GM23338 (cell line): ENCODE measurements at regions not wholly inside any gene's neighbourhood (a gene's known extent, or its start where the extent isn't known, plus 50 kb on each side); places are given as distances from the start of the nearest gene placed in this dataset.

Experiments
- CTCF ChIP-seq, 2 experiments: fragments of 200-600 bp in 1 of 2; sonication (generic) in 1 of 2; conservative IDR thresholded peaks; 2 replicates each; pipeline versions ENCODE4 v1.5.1 to v1.6.1; 2016 to 2017; ENCODE audit warnings: antibody characterized with exemption in 2 of 2, low read depth in 2 of 2, mild to moderate bottlenecking in 2 of 2, moderate library complexity in 1 of 2
- EZH2 ChIP-seq: fragments of 200-600 bp; sonication (generic); IDR thresholded peaks from one replicate; pipeline ENCODE4 v1.8.0; 2017; ENCODE audit warnings: antibody characterized with exemption, mild to moderate bottlenecking, low read depth; ENCODE audit not compliant: unreplicated experiment
- EZH2phosphoT487 ChIP-seq: fragments of 200-600 bp; sonication (generic); IDR thresholded peaks from one replicate; pipeline ENCODE4 v1.8.1; 2018; ENCODE audit warnings: antibody characterized with exemption; ENCODE audit not compliant: unreplicated experiment
- POLR2AphosphoS5 ChIP-seq: IDR thresholded peaks from 2 replicates; pipeline ENCODE4 v1.6.1; 2016; ENCODE audit warnings: antibody characterized with exemption, low read depth
- TF ChIP-seq, protein P1 (sequence below): fragments of 250-450 bp; sonication (Bioruptor Pico); IDR thresholded peaks from 2 replicates; pipeline ENCODE4 v1.5.0; 2020; ENCODE audit warnings: mild to moderate bottlenecking, moderate library complexity

- TF ChIP-seq CTCF (conservative IDR thresholded peaks at IDR 0.05; ENCODE audit: low read depth in 2 of 2) (no peak), EZH2 (no peak), POLR2AphosphoS5 (no peak), EZH2phosphoT487 (no peak)
- TF ChIP-seq, protein P1, sequence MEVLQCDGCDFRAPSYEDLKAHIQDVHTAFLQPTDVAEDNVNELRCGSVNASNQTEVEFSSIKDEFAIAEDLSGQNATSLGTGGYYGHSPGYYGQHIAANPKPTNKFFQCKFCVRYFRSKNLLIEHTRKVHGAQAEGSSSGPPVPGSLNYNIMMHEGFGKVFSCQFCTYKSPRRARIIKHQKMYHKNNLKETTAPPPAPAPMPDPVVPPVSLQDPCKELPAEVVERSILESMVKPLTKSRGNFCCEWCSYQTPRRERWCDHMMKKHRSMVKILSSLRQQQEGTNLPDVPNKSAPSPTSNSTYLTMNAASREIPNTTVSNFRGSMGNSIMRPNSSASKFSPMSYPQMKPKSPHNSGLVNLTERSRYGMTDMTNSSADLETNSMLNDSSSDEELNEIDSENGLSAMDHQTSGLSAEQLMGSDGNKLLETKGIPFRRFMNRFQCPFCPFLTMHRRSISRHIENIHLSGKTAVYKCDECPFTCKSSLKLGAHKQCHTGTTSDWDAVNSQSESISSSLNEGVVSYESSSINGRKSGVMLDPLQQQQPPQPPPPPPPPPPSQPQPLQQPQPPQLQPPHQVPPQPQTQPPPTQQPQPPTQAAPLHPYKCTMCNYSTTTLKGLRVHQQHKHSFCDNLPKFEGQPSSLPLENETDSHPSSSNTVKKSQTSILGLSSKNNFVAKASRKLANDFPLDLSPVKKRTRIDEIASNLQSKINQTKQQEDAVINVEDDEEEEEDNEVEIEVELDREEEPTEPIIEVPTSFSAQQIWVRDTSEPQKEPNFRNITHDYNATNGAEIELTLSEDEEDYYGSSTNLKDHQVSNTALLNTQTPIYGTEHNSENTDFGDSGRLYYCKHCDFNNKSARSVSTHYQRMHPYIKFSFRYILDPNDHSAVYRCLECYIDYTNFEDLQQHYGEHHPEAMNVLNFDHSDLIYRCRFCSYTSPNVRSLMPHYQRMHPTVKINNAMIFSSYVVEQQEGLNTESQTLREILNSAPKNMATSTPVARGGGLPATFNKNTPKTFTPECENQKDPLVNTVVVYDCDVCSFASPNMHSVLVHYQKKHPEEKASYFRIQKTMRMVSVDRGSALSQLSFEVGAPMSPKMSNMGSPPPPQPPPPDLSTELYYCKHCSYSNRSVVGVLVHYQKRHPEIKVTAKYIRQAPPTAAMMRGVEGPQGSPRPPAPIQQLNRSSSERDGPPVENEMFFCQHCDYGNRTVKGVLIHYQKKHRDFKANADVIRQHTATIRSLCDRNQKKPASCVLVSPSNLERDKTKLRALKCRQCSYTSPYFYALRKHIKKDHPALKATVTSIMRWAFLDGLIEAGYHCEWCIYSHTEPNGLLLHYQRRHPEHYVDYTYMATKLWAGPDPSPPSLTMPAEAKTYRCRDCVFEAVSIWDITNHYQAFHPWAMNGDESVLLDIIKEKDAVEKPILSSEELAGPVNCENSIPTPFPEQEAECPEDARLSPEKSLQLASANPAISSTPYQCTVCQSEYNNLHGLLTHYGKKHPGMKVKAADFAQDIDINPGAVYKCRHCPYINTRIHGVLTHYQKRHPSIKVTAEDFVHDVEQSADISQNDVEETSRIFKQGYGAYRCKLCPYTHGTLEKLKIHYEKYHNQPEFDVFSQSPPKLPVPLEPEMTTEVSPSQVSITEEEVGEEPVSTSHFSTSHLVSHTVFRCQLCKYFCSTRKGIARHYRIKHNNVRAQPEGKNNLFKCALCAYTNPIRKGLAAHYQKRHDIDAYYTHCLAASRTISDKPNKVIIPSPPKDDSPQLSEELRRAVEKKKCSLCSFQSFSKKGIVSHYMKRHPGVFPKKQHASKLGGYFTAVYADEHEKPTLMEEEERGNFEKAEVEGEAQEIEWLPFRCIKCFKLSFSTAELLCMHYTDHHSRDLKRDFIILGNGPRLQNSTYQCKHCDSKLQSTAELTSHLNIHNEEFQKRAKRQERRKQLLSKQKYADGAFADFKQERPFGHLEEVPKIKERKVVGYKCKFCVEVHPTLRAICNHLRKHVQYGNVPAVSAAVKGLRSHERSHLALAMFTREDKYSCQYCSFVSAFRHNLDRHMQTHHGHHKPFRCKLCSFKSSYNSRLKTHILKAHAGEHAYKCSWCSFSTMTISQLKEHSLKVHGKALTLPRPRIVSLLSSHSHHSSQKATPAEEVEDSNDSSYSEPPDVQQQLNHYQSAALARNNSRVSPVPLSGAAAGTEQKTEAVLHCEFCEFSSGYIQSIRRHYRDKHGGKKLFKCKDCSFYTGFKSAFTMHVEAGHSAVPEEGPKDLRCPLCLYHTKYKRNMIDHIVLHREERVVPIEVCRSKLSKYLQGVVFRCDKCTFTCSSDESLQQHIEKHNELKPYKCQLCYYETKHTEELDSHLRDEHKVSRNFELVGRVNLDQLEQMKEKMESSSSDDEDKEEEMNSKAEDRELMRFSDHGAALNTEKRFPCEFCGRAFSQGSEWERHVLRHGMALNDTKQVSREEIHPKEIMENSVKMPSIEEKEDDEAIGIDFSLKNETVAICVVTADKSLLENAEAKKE (CRISPR knock-in tag), result no peak
Measured at GRCh38 chr6:79864001-79864400, 83.4 kb downstream of the ELOVL4 start.
